Subcutaneous abdominal adipose tissue (tissue), 5 donors: ENCODE measurements at regions not wholly inside any gene's neighbourhood (a gene's known extent, or its start where the extent isn't known, plus 50 kb on each side); places are given as distances from the start of the nearest gene placed in this dataset.

ENCODE experiments used
- H3K27ac ChIP-seq: one replicate; pipeline ENCODE4 v1.7.0; 2013; ENCODE audit warnings: low read depth, mild to moderate bottlenecking, inconsistent platforms, low read length, moderate library complexity
- H3K27me3 ChIP-seq, 5 donors: one replicate each; pipeline ENCODE4 v1.7.0; 2013; ENCODE audit warnings: low read length in 5 of 5, inconsistent platforms in 1 of 5; ENCODE audit not compliant: control insufficient read depth in 5 of 5, insufficient read depth in 4 of 5
- H3K36me3 ChIP-seq, 5 donors: one replicate each; pipeline ENCODE4 v1.7.0; 2013; ENCODE audit warnings: low read length in 5 of 5; ENCODE audit not compliant: control insufficient read depth in 5 of 5, insufficient read depth in 5 of 5
- H3K4me1 ChIP-seq, 5 donors: one replicate each; pipeline ENCODE4 v1.7.0; 2013; ENCODE audit warnings: low read length in 5 of 5, mild to moderate bottlenecking in 3 of 5, moderate library complexity in 1 of 5; ENCODE audit not compliant: control insufficient read depth in 5 of 5, insufficient read depth in 5 of 5
- H3K4me3 ChIP-seq, 5 donors: one replicate each; pipeline ENCODE4 v1.7.0; 2013; ENCODE audit warnings: low read length in 5 of 5, low read depth in 1 of 5
- H3K9ac ChIP-seq, 5 donors: one replicate each; pipeline ENCODE4 v1.7.0; 2013; ENCODE audit warnings: low read length in 5 of 5, mild to moderate bottlenecking in 4 of 5, moderate library complexity in 3 of 5
- H3K9me3 ChIP-seq, 5 donors: one replicate each; pipeline ENCODE4 v1.7.0; 2013; ENCODE audit warnings: low read length in 5 of 5; ENCODE audit not compliant: control insufficient read depth in 5 of 5
- donor health status: healthy.
- donor health status: healthy.
- donor health status: healthy.
- donor health status: healthy.
- donor health status: healthy.

DNA sequence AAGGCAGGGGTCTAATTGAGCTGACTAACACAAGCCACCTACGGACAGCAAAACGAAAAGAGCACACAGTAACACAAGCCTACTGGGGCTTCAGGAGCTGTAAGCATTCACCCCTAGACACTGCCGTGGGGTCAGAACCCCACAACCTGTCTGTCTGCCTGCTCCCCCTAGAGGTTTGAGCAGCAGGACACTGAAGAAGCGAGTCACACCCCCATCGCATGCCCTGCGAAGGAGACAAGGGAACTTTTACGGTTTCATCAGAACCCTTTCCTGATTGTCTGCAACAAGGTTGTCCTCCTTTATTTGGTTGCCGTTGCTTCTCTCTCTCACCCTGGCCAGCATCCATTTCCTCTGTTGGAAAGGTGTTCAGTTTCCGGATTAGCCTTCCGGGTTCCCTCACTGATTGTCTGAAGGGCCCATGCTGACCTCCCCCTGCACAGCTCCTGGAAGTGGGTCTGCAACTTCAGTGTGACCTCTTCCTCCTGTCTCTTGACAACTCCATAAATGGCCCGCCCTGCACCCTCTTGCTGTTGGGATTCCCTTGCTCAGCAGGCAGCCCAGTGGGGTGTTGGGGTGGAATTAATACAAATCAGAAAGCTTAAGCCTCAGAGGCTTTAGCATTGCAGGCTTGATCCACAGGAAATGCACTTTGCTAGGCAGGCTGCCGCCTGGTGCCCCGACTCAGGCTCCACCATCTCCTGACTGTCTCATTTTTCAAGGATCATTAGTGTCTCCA, 258.9 kb upstream of the TLE4 start:
- H3K36me3 ChIP-seq: no peaks in the 10 kb centered on the region
- no peaks in the 10 kb centered on the region for H3K27me3 ChIP-seq
- H3K9ac ChIP-seq: no peak overlapping the region
- no peaks in the 10 kb centered on the region for H3K9me3 ChIP-seq
- no peaks in the 10 kb centered on the region for H3K4me1 ChIP-seq
- no peak overlapping the region for H3K4me3 ChIP-seq
- H3K27ac ChIP-seq: no peak overlapping the region

DNA sequence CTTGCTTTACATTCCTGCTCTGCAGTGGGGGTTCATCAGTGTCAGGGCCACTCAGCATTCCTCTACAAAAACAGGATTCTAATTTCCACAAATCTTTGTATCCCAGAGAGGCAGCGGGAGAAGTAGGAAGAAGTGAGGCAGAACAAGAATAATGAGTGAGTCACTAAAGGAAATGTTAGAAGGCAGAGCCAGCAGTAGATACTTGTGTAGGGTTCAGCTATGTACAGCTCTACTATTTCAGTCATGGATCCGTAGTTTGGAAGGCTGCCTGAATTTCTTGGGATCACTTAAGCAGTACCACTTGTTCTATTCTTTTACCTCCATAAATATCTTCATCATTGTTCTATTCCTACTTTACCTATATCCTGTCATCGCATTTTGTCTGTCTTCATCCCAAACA, 246.3 kb upstream of the TLE4 start:
- Histone ChIP-seq H3K9ac (no peak overlapping the region), H3K4me1 (no peaks in the 10 kb centered on the region), H3K4me3 (no peak overlapping the region), H3K36me3 (no peaks in the 10 kb centered on the region), H3K27ac (no peak overlapping the region), H3K27me3 (no peaks in the 10 kb centered on the region), H3K9me3 (no peaks in the 10 kb centered on the region)

DNA sequence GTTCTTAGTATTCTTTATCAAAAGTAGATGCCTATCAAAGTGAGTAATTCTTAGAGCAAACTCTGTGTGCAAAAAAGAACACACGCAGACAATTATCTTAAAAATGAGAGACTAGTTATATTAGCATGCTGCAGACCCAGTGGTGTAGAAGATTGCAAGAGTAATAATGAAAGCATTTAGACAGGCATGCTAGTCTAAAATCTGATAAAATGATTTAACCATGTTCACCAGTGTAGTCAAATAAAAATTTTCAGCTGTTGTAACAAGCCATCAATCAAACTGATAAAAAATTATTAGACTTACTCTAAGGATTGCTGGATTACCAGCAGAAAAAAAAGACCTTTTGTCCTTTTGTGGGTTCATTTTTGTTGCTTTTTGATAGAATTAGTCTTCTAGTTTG, 241.9 kb upstream of the TLE4 start:
- no peaks in the 10 kb centered on the region for H3K27me3 ChIP-seq
- no peak overlapping the region for H3K9ac ChIP-seq
- H3K4me3 ChIP-seq: no peak overlapping the region
- H3K27ac ChIP-seq: no peak overlapping the region
- peaks cover 0 to 2% (median 0%) of the 10 kb centered on the region in 5 donors for H3K9me3 ChIP-seq
- no peaks in the 10 kb centered on the region for H3K4me1 ChIP-seq
- no peaks in the 10 kb centered on the region for H3K36me3 ChIP-seq

DNA sequence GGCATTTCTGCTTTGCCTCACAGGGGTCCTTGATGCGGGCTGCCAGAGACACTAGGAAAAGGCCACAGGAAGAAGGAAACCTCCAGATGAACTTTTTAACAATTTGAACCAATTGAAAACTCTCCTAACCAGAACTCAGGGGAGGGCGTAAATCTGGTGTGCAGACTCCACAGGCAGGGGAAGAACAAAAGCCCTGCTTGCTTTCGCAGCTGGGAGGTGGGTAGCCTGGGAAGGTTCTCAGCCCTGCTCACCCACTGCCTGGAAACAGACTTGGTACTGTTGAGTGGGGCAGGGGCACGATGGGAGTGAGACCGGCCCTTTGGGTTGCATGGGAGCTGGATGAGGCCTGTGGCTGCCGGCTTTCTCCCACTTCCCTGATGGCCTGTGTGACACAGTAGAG, 237.8 kb upstream of the TLE4 start:
- Histone ChIP-seq H3K4me1 (no peaks in the 10 kb centered on the region), H3K27ac (no peak overlapping the region), H3K27me3 (no peaks in the 10 kb centered on the region), H3K9me3 (peaks cover 4 to 19% (median 15%) of the 10 kb centered on the region in 5 donors), H3K4me3 (no peak overlapping the region), H3K9ac (no peak overlapping the region), H3K36me3 (no peaks in the 10 kb centered on the region)

DNA sequence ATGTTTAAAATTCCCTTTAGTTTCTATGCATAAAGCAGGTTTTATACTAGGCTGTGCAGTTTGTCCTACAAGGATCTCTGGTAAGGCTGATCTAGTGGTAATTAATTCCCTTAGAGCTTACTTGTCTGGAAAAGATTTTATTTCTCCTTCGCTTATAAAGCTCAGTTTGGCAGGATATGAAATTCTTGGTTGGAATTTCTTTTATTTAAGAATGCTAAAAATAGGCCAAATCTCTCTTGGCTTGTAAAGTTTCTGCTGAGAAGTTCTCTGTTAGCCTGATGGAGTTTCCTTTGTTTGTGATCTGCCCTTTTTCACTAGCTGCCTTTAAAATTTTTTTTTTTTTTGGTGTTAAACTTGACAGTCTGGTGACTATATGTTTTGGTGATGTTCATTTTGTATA, 237.1 kb upstream of the TLE4 start:
- Histone ChIP-seq H3K9ac (no peak overlapping the region), H3K36me3 (no peaks in the 10 kb centered on the region), H3K27me3 (no peaks in the 10 kb centered on the region), H3K4me3 (no peak overlapping the region), H3K27ac (no peak overlapping the region), H3K9me3 (peaks cover 4 to 19% (median 15%) of the 10 kb centered on the region in 5 donors), H3K4me1 (no peaks in the 10 kb centered on the region)

DNA sequence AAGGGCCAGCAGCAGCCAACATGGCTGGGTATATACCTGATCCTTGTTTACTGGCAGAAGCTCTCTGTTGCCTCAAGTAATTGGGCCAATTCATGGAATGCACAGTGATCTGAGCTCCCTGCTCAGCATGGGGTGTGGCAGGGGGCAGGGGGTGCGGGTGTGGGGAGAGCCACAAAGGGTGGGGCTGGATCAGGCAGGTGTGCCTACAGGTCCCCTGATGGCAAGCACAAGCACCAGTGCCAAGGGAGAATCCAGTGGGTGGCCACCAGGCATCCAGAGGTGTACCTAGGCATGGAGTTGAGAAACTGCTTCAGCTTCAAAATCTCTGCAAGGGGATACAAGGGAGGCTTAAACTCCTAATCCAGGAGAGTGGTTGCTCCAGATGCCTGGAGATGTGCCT, 235.8 kb upstream of the TLE4 start:
- Histone ChIP-seq H3K36me3 (no peaks in the 10 kb centered on the region), H3K27me3 (no peaks in the 10 kb centered on the region), H3K27ac (no peak overlapping the region), H3K9me3 (peaks cover 4 to 19% (median 15%) of the 10 kb centered on the region in 5 donors), H3K4me1 (no peaks in the 10 kb centered on the region), H3K4me3 (no peak overlapping the region), H3K9ac (no peak overlapping the region)

DNA sequence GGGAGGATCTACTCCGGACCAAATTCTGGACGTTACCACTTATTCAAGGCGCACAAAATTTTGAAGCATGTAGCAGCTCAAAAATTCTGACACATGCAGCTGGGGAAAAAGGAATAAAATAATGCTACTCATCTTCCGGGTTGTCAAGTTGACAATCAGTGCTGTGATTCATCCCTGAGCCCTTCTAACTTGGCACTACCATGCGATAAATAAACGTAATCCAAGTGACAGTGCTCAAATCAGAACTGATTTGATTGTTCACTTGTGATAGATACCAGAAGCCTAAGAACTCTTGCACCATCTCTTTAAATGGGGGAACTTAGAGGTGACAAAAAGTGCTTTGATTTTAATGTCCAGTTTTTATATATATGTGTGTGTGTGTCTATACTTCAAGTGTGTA, 230.2 kb upstream of the TLE4 start:
- no peaks in the 10 kb centered on the region for H3K4me1 ChIP-seq
- H3K27me3 ChIP-seq: no peaks in the 10 kb centered on the region
- H3K9me3 ChIP-seq: peaks cover 0 to 11% (median 5%) of the 10 kb centered on the region in 5 donors
- no peak overlapping the region for H3K9ac ChIP-seq
- no peak overlapping the region for H3K4me3 ChIP-seq
- no peaks in the 10 kb centered on the region for H3K36me3 ChIP-seq
- H3K27ac ChIP-seq: no peak overlapping the region

DNA sequence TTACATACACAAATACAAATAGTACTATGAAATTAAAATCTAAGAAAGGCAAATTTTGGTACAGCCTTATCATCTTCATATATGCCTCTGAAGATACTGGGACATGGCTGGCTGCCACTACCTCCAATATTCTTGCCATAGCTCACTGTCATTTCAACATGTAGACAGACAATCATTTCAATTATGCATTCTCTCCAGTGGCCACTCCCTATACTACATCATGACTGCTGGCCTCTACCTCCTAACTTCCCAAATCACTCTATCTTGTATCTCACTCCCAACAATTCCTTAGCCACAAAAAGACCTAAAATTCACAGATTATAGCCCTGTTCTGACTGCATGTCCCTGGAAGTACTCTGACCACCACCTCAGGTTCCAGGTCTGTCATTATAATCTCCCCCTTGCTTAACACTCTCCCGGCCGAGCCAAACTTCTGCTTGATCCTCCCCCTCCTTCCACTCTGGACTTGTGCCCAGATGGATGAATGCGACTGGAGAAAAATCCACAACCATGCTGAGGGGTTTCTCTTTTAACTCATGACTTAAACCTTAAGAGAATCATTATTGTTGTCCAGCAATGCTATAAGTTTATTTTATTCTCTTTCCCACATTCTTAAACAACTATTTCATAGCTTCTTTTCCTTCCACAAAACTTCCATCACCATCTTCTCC, 225.3 kb upstream of the TLE4 start:
- no peaks in the 10 kb centered on the region for H3K4me1 ChIP-seq
- no peak overlapping the region for H3K4me3 ChIP-seq
- H3K27me3 ChIP-seq: no peaks in the 10 kb centered on the region
- no peak overlapping the region for H3K9ac ChIP-seq
- H3K27ac ChIP-seq: no peak overlapping the region
- H3K36me3 ChIP-seq: no peaks in the 10 kb centered on the region
- no peaks in the 10 kb centered on the region for H3K9me3 ChIP-seq

DNA sequence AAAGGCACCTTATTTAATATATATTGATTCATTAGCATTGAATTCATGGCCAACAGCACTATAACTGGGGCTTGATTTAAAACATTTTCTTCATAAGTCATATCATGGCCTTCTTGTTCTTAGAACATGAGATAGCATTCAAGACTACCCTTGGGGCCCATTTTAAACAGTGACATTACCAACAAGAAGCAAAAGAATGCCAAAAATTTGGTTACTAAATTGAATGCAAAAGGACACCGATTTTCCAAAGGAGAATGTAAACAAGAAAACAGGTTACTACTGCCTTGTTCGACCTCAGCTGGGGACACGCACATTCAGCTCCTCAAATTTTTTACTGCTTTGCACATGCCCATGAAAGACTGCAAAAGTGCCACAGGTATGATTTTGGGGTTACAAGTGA, 219.4 kb upstream of the TLE4 start:
- Histone ChIP-seq H3K4me1 (no peaks in the 10 kb centered on the region), H3K9me3 (no peaks in the 10 kb centered on the region), H3K4me3 (no peak overlapping the region), H3K27ac (no peak overlapping the region), H3K27me3 (no peaks in the 10 kb centered on the region), H3K9ac (no peak overlapping the region), H3K36me3 (no peaks in the 10 kb centered on the region)

DNA sequence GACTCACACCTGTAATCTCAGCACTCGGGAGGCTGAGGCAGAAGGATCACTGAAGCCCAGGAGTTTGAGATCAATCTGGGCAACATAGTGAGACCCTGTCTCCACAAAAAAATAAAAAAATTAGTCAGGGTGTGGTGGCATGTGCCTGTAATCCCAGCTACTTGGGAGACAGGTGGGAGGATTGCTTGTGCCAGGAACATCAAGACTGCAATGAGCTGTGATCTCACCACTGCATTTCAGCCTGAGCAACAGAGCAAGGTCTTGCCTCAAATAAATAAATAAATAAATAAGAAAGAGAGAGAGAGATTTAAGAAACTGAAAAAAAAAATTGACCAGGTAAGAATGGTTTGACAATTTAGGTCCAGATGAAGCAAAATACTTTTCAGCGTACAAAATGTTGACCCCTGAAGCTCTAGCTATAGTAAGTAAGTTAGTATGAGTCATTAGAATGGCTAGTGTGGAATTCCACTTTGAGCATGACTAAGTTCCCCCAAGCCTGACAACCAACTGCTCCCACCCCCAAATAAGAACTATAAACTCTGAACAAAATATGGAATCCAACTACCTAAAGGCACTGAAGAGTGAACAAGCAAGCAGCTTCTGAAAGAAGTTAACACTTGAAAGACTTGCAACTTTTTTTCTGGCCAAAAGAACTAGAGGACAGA, 217.8 kb upstream of the TLE4 start:
- H3K36me3 ChIP-seq: no peaks in the 10 kb centered on the region
- no peak overlapping the region for H3K9ac ChIP-seq
- no peaks in the 10 kb centered on the region for H3K9me3 ChIP-seq
- no peaks in the 10 kb centered on the region for H3K4me1 ChIP-seq
- H3K27me3 ChIP-seq: no peaks in the 10 kb centered on the region
- no peak overlapping the region for H3K4me3 ChIP-seq
- H3K27ac ChIP-seq: no peak overlapping the region
